ENCODE measurements at regions not wholly inside any gene's neighbourhood (a gene's known extent, or its start where the extent isn't known, plus 50 kb on each side); places are given as distances from the start of the nearest gene placed in this dataset.
"Not testable (repeated sequence)": the region's sequence is repeated elsewhere in the genome, so short reads cannot be mapped to it uniquely, and the experiment has no call there.

DNA sequence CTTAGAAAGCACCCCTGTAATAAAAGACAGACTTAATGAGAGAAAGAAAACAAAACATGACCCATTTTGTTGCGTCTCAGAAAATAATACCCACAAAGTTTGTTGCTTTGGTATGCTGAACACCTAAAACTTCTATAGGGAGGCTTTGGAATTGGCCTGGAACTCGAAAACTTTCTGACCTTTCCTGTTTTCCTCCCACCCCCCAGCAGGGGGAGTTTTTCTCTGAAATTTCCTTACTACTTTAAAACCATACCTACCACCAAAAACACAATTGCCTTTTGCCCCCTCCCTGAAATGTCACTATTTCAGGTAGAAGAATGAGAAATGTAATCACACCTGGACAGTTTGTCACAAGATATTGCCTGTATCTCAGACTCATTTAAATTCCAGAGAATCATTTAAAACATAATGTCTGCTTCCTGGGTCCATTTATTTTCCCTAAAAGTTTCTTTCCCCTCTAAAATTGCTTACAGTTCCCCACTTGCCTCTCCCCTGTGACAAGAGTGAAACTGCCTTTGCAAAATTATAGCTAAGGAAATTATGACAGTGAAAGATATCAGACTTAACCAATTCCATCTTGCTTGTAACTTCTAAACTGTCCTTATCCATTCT lies 2700.2 kb downstream of the PCDH9 start:
- no peaks in the 10 kb centered on the region for H3K27me3 Mint-ChIP-seq
- H3K4me1 Mint-ChIP-seq, result no peaks in the 10 kb centered on the region
- peak in 1 of 2 donors; percentile 36 for ATAC-seq (replicated peaks)
- no peak overlapping the region for H3K27ac Mint-ChIP-seq
- no peak overlapping the region for H3K4me3 Mint-ChIP-seq
- H3K36me3 Mint-ChIP-seq, result no peaks in the 10 kb centered on the region
- no peaks in the 10 kb centered on the region for H3K9me3 Mint-ChIP-seq
- no peak for DNase-seq

DNA sequence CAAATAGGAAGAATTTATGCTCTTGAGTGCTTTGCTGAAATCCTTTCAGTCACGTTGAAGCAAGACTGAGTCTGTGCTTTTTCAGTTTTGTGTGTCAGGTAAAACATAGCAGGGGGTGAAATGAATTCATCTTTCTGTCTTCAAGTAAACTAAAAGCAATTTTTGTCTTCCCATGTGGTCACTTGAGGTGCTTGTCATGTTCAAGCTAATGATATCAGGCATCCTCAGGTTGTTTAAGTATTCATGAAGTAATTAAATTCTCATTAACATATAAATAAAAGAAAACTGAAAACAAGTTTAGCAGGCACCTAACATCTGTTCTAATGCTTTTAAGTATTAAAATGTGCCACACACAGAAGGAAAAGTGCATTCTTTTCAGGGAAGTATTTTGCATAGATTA lies 2701.3 kb downstream of the PCDH9 start:
- H3K9me3 Mint-ChIP-seq, result no peaks in the 10 kb centered on the region
- no peak overlapping the region for H3K4me3 Mint-ChIP-seq
- no peaks in the 10 kb centered on the region for H3K36me3 Mint-ChIP-seq
- no peak for DNase-seq
- no peaks in the 10 kb centered on the region for H3K4me1 Mint-ChIP-seq
- H3K27me3 Mint-ChIP-seq, result no peaks in the 10 kb centered on the region
- H3K27ac Mint-ChIP-seq, result no peak overlapping the region
- no peak for ATAC-seq (replicated peaks)

DNA sequence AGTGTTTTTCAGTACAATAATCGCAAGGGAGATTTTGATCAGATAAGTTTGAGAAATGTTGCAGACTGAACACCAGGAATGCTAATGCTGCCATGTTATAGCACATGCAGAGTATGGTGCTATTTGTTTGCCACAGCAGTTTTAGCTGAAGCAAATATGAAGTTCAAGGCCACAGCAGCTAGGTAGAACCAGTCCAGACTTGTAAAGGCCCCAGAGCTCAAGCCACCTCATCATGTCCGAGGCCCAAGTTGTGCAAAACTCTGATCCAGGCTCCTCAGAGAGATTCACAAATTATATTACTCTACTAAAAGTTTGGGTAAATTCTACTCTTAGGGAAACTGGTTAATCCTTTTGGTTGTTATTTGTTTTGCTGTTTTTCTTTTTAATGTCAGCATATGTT lies 2702.6 kb downstream of the PCDH9 start:
- H3K27ac Mint-ChIP-seq, result no peak overlapping the region
- DNase-seq, result no peak
- no peaks in the 10 kb centered on the region for H3K9me3 Mint-ChIP-seq
- no peak overlapping the region for H3K4me3 Mint-ChIP-seq
- no peaks in the 10 kb centered on the region for H3K36me3 Mint-ChIP-seq
- no peaks in the 10 kb centered on the region for H3K27me3 Mint-ChIP-seq
- ATAC-seq (replicated peaks), result no peak
- no peaks in the 10 kb centered on the region for H3K4me1 Mint-ChIP-seq

DNA sequence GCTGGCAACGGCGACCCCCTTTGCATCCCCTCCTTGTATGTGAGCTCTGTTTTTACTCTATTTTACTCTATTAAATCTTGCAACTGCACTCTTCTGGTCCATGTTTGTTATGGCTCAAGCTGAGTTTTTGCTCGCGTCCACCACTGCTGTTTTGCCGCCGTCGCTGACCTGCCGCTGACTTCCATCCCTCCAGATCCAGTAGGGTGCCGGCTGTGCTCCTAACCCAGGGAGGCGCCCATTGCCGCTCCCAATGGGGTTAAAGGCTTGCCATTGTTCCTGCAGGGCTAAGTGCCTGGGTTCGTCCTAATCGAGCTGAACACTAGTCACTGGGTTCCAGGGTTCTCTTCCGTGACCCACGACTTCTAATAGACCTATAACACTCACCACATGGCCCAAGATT lies 2704.4 kb downstream of the PCDH9 start:
- no peak overlapping the region for H3K27ac Mint-ChIP-seq
- H3K27me3 Mint-ChIP-seq, result no peaks in the 10 kb centered on the region
- H3K4me3 Mint-ChIP-seq, result no peak overlapping the region
- no peak for ATAC-seq (replicated peaks)
- no peak for DNase-seq
- no peaks in the 10 kb centered on the region for H3K36me3 Mint-ChIP-seq
- peaks cover 0 to 4% of the 10 kb centered on the region in 2 donors for H3K9me3 Mint-ChIP-seq
- H3K4me1 Mint-ChIP-seq, result no peaks in the 10 kb centered on the region

DNA sequence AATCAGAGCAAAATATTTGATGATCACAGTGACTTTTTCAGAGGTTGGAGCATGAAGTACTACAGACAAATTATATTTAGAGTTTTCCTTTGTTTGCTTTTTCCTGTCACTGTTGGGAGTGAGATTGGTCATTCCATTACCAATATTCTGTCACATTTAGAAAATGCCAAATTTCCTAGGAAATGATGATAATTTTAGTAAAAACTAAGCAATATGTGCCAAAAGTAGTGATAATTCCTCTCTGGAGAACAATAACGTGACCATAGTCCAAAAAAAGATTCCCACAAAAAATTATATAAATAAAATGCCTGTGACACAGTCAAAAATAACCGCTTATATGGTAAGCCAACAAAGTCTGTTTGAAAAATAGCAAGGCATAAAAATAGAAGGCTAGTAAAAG lies 2719.4 kb downstream of the PCDH9 start:
- Mint-ChIP-seq H3K4me3 (no peak overlapping the region), H3K27ac (no peak overlapping the region), H3K4me1 (no peaks in the 10 kb centered on the region), H3K27me3 (no peaks in the 10 kb centered on the region), H3K9me3 (peaks cover 0 to 7% of the 10 kb centered on the region in 2 donors), H3K36me3 (no peaks in the 10 kb centered on the region)
- ATAC-seq (replicated peaks) (no peak), DNase-seq (no peak)

DNA sequence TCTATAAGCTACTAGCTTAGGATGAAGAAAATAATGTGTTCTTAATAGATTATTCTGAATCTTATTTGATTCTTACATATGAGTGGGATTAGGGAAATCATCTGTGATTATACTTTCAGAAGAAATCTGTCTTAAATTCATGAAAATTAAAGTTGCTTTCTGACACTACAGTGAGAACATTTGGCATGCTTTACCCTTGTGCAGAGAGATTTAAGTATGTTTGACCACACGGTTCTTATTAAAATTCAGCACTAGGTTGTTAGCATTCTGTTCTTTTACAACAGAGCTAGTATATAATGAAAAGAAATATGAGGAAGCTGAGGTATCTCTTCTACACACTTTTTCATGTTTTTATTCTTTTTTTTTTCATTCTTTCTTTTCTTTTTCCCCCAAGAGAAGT lies 2723.9 kb downstream of the PCDH9 start:
- H3K4me1 Mint-ChIP-seq, result no peaks in the 10 kb centered on the region
- H3K4me3 Mint-ChIP-seq, result no peak overlapping the region
- H3K27ac Mint-ChIP-seq, result no peak overlapping the region
- ATAC-seq (replicated peaks), result no peak
- no peak for DNase-seq
- peaks cover 0 to 5% of the 10 kb centered on the region in 2 donors for H3K9me3 Mint-ChIP-seq
- no peaks in the 10 kb centered on the region for H3K27me3 Mint-ChIP-seq
- H3K36me3 Mint-ChIP-seq, result no peaks in the 10 kb centered on the region

DNA sequence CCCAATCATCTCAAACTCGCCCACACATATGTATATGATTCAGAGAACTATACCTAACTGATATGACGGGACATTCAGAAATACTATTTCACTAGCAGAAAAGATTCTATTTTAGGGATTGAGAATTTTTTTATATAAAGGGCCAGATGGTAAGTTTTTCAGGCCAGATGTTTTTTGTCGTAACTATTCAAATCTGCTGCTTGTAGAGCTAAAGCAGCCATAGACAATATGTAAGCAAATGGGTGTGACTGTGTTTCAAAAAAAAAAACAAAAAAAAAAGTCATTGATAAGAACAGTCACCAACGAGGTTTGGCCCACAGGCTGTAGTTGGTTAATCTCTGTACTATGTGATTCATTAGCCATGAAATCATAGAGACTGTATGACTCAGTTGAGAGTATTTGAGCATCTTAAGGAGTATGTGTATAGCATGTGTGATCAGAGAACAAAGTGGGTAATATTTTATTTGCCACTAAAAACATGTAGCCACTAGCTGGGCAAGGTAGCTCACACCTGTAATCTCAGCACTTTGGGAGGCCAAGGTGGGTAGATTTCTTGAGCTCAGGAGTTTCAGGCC lies 2724.7 kb downstream of the PCDH9 start:
- no peak overlapping the region for H3K4me3 Mint-ChIP-seq
- no peak overlapping the region for H3K27ac Mint-ChIP-seq
- DNase-seq (no peak), ATAC-seq (replicated peaks) (no peak)
- H3K4me1 Mint-ChIP-seq, result no peaks in the 10 kb centered on the region
- no peaks in the 10 kb centered on the region for H3K27me3 Mint-ChIP-seq
- H3K9me3 Mint-ChIP-seq, result peaks cover 0 to 5% of the 10 kb centered on the region in 2 donors
- H3K36me3 Mint-ChIP-seq, result no peaks in the 10 kb centered on the region

DNA sequence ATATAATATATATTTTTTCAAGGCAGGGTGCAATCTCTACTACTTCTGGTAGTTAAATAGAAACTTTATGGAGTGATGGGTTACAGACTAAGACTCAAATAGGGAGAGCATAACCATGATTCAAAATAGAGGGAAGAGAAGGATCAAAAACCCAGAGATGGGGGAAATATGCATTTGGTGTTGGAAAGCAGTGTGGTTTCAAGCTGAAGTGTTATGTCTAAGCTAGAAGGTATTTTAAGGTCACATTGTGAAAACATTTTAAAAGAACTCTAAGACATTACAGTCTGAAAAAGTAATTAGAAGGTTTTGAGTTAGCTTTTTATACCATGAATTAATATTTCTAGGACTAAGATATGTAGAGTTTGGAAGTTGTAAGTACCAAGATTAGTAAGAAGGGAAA lies 2741.4 kb downstream of the PCDH9 start:
- H3K9me3 Mint-ChIP-seq, result peaks cover 0 to 3% of the 10 kb centered on the region in 2 donors
- no peak for DNase-seq
- no peak for ATAC-seq (replicated peaks)
- no peak overlapping the region for H3K27ac Mint-ChIP-seq
- no peak overlapping the region for H3K4me3 Mint-ChIP-seq
- no peaks in the 10 kb centered on the region for H3K36me3 Mint-ChIP-seq
- no peaks in the 10 kb centered on the region for H3K27me3 Mint-ChIP-seq
- H3K4me1 Mint-ChIP-seq, result no peaks in the 10 kb centered on the region

DNA sequence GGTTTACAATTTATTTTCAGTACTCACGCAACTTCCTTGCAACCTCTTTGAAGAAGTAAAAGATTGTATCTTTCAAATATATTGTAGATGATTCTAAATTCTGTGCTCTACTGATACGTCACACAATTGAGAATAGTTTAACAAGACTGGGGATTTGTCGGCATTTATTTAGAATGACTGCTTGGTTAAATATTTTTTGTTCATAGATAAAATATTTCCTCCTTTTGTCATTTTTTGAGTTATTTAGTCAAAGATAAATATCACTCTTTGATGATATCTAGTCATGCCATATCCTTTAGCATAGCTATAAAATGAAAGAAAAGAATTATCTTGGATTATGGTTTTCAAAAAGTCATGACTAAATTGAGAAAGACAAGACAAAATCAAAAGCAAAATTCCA lies 2747.8 kb downstream of the PCDH9 start:
- ATAC-seq (replicated peaks), result no peak
- DNase-seq, result no peak
- Mint-ChIP-seq H3K36me3 (no peaks in the 10 kb centered on the region), H3K4me1 (no peaks in the 10 kb centered on the region), H3K27me3 (no peaks in the 10 kb centered on the region), H3K4me3 (no peak overlapping the region), H3K27ac (no peak overlapping the region), H3K9me3 (peaks cover 0 to 3% of the 10 kb centered on the region in 2 donors)

DNA sequence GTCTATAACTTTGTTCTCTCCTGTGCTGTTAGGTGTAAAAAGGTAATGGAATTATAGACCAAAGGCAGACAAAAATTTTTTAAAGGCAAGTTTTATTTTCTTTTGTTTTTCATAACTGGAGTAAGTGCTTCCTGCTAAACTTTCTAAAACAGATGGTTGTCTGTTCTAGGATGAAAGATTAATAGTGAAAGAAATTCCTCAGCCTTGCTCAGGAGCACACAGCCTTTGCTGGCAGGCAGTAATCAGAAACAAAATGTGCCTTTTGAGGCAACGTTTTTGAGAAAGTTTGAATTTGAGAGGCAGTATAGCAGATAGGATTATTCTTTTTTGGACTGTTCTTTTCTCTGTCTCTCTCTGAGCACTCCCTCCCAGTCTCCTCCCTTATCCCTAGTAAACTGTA lies 2749.5 kb downstream of the PCDH9 start:
- Mint-ChIP-seq H3K27ac (no peak overlapping the region), H3K27me3 (no peaks in the 10 kb centered on the region), H3K36me3 (no peaks in the 10 kb centered on the region), H3K9me3 (peaks cover 5 to 6% of the 10 kb centered on the region in 2 donors), H3K4me1 (no peaks in the 10 kb centered on the region), H3K4me3 (no peak overlapping the region)
- ATAC-seq (replicated peaks), result no peak
- DNase-seq, result no peak

DNA sequence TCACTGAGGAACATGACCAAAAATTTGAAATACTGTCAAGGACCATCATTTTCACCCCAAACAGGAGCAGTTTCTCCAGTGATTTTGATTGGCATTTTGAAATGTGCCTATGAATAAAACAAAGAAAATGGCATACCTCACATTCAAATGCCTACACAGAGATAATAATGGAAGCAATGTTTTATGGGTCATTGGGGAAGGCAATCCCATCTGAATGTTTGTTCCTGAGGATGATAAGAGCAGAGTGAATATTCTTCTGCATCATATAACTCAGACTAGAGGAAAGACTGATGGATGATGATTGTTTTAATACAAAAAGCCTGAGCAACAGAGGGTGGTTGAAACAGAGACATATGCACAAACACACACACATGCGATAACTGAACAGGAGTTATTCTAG lies 2749.9 kb downstream of the PCDH9 start:
- no peak for ATAC-seq (replicated peaks)
- no peak for DNase-seq
- Mint-ChIP-seq H3K4me3 (no peak overlapping the region), H3K4me1 (no peaks in the 10 kb centered on the region), H3K36me3 (no peaks in the 10 kb centered on the region), H3K27ac (no peak overlapping the region), H3K27me3 (no peaks in the 10 kb centered on the region), H3K9me3 (peaks cover 6 to 9% of the 10 kb centered on the region in 2 donors)

DNA sequence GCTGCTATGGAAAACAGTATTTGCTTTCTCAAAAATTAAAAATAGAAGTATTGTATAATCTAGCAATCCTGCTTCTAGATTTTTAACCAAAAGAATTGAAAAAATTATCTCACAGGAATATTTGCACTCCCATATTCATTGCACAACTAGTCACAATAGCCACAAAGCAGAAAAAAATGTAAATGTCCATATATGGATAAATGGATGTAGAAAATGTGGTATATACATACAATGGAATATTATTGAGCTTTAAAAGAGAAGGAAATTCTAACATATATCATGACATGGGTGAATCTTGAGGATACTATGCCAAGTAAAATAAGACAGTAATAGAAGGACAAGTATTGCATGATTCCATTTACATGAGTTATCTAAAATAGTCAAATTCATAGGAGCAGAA lies 2753.0 kb downstream of the PCDH9 start:
- Mint-ChIP-seq H3K9me3 (peaks cover 4 to 9% of the 10 kb centered on the region in 2 donors), H3K27me3 (no peaks in the 10 kb centered on the region), H3K27ac (no peak overlapping the region), H3K4me1 (no peaks in the 10 kb centered on the region), H3K36me3 (no peaks in the 10 kb centered on the region), H3K4me3 (no peak overlapping the region)
- no peak for DNase-seq
- no peak for ATAC-seq (replicated peaks)

DNA sequence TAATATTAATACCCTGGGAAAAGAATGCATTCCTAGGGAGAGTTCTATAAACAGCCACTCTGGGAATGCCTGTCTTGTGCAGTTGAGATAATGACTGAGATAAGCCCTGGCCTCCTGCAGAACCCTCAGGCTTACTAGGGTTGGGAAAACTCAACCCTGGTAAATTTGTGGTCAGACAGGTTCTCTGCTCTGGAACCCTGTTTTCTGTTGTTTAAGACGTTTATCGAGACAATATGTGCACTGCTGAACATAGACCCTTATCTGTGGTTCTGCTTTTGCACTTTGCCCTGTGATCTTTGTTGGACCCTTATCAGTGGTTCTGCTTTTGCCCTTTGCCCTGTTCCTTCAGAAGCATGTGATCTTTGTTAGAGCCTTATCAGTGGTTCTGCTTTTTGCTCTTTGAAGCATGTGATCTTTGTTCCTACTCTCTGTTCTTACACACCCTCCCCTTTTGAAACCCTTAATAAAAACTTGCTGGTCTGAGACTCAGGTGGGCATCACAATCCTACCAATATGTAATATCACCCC lies 2754.0 kb downstream of the PCDH9 start:
- not testable (repeated sequence) for H3K9me3 Mint-ChIP-seq; ATAC-seq (replicated peaks); H3K4me3 Mint-ChIP-seq

DNA sequence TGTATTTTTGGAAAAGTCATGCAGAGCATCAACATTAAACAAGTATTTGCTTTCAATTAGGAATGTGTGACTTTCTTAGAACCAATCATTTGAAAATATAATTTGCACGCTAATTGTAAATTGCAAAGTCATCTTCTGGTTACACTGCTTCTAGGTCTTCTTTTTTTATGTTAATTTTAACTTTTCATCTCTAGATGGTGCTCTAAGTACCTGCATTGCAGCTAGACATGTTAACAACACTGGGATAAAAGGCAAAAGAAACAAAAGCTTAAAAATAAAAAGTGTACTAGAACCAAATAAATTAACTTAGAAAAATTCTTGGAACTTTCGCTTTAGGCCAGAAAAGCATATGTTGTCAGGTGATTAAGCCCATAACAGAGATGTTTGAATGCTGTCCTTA lies 2758.2 kb downstream of the PCDH9 start:
- no peak for DNase-seq
- H3K27ac Mint-ChIP-seq, result no peak overlapping the region

More for the DNA sequence above, 2754.0 kb downstream of the PCDH9 start:
- DNase-seq, H3K27ac Mint-ChIP-seq, H3K36me3 Mint-ChIP-seq, H3K4me1 Mint-ChIP-seq, H3K27me3 Mint-ChIP-seq: not testable (repeated sequence)

DNA sequence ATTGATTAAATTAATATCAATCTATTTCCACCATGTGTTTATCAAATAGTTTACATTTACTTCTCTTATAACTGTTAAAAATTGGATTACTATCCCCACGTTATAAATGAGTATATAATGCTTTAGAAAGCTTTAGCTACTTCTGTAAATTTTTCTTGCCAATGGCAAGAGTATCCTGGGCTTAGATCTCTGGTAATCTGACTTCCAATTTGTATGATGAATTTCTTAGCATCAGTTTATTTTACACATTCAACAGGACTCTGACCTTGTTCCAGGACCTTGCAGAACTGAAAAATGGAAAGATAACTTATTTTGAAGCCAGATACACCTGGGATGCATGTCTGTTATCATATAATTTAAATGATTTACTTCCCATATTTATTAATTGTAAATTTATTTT lies 2759.4 kb downstream of the PCDH9 start:
- Mint-ChIP-seq H3K27me3 (no peaks in the 10 kb centered on the region), H3K27ac (no peak overlapping the region), H3K4me3 (no peak overlapping the region), H3K36me3 (no peaks in the 10 kb centered on the region), H3K9me3 (peaks cover 0 to 5% of the 10 kb centered on the region in 2 donors), H3K4me1 (no peaks in the 10 kb centered on the region)
- ATAC-seq (replicated peaks) (no peak), DNase-seq (no peak)

More for the DNA sequence above, 2758.2 kb downstream of the PCDH9 start:
- no peaks in the 10 kb centered on the region for H3K4me1 Mint-ChIP-seq
- no peaks in the 10 kb centered on the region for H3K27me3 Mint-ChIP-seq
- H3K36me3 Mint-ChIP-seq, result no peaks in the 10 kb centered on the region
- H3K9me3 Mint-ChIP-seq, result peaks cover 4 to 9% of the 10 kb centered on the region in 2 donors
- no peak overlapping the region for H3K4me3 Mint-ChIP-seq
- no peak for ATAC-seq (replicated peaks)
